GM12865 (cell line): ENCODE measurements at regions not wholly inside any gene's neighbourhood (a gene's known extent, or its start where the extent isn't known, plus 50 kb on each side); places are given as distances from the start of the nearest gene placed in this dataset.

Source experiments
- DNase-seq: peaks from one replicate; pipeline ENCODE4 v3.0.0; 2010; ENCODE audit warnings: low read depth
- H3K4me3 ChIP-seq: 2 replicates; pipeline ENCODE4 v1.5.1; 2011; ENCODE audit warnings: mild to moderate bottlenecking, low read depth, low read length, control low read depth
- TF ChIP-seq, protein P1 (sequence below): IDR thresholded peaks from 2 replicates; pipeline ENCODE4 v1.5.1; 2011; ENCODE audit warnings: low read length, control low read depth, low read depth, inconsistent platforms; ENCODE audit not compliant: insufficient read depth; ENCODE audit errors: missing control alignments

DNA sequence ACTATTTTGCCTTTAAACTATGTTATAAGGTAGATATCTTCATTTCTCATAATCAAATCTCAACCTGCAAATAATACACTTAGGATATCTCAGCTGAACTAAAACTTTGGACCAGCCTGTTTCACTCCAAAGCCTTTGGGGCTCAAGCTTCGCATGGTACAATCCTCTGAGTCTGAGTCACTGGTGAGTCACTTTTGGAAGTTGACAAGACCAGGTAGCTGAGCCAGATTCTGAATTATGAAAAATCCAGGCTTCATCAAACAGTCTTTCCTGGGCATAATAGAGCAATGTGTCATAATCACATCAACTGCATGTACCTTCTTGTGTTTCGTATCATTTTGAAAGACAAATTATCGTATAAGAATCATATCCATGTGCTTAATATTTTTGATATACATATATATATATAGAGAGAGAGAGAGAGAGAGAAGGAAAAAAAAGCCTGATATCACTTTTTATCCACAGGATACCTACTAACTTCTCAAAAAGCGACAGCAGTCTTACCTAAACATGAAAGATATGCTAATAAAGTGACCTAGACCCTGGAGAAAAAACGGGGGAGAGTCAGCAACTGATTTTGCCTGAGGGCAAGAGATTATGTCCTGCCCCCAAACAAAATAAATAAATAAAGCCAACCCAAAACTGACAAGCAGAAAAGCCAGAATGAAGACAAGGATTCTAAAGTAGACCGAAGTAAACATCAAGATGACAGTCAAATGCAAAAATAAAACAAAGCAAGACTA, 263.9 kb upstream of the TGFBR2 start:
- H3K4me3 ChIP-seq: no peak overlapping the region
- TF ChIP-seq, protein P1, sequence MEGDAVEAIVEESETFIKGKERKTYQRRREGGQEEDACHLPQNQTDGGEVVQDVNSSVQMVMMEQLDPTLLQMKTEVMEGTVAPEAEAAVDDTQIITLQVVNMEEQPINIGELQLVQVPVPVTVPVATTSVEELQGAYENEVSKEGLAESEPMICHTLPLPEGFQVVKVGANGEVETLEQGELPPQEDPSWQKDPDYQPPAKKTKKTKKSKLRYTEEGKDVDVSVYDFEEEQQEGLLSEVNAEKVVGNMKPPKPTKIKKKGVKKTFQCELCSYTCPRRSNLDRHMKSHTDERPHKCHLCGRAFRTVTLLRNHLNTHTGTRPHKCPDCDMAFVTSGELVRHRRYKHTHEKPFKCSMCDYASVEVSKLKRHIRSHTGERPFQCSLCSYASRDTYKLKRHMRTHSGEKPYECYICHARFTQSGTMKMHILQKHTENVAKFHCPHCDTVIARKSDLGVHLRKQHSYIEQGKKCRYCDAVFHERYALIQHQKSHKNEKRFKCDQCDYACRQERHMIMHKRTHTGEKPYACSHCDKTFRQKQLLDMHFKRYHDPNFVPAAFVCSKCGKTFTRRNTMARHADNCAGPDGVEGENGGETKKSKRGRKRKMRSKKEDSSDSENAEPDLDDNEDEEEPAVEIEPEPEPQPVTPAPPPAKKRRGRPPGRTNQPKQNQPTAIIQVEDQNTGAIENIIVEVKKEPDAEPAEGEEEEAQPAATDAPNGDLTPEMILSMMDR: no peak
- no peak for DNase-seq

- TF ChIP-seq, protein P1: no peak
- no peak for DNase-seq
- no peak overlapping the region for H3K4me3 ChIP-seq
Measured at GRCh38 chr3:30343067-30343831, 263.2 kb upstream of the TGFBR2 start.

DNA sequence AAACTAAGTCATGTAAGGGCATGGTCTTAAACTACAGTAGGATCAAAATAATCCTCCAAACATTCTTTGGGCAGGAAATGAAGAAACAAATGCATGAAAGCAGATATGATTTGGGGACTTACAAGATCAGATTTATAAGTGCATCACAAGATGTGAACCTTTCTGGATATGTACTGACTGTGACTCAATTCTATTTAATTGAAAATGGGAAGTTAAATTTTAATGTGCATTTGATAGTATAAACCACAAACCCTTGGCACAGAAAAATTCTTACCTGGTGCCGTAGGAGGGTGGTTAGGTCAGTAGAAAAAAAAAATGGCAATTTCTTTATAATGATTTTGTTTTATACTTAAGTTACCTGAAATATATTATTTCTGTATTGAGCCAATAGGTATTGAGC, 262.5 kb upstream of the TGFBR2 start:
- DNase-seq: no peak
- TF ChIP-seq, protein P1: no peak
- H3K4me3 ChIP-seq: no peak overlapping the region

DNA sequence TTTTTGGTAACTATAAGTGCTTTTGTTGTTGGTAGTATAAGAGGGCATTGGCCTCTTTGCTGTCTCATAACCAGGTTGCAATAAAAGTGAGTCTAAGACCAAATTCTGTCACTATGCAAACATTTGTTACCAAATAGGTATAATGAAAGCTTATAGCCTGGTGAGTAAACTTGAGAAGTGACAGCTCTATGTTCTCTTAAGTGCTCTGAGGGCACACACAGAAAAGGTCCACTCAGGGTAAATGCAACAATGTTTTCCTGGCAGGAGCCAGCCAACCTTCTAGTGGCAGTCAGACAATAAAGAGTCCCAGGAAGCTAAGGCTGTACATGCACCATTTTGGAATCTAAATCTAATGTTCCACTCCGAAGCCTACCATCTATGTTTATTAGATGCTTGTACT, 262.1 kb upstream of the TGFBR2 start:
- no peak for DNase-seq
- TF ChIP-seq, protein P1: no peak
- H3K4me3 ChIP-seq: no peak overlapping the region

DNA sequence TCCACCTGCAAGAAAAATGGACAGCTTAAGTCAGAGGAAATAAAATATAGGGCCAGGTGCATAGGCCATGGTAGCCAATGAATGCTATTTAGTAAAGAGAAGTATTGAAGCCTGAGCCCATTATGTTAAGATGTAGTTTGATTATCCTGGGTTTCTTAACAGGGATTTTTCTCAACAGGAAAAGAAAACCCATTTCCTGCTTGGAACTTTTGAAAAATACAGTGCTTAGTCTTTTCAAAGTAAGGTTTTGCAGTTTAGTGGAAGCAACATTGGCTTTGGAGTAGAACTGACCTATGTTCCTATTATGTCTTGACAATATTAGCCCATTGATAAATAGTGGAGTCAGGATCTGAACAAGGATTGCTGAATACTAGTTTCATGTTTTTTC, 259.5 kb upstream of the TGFBR2 start:
- DNase-seq: no peak
- TF ChIP-seq, protein P1: no peak
- H3K4me3 ChIP-seq: no peak overlapping the region

DNA sequence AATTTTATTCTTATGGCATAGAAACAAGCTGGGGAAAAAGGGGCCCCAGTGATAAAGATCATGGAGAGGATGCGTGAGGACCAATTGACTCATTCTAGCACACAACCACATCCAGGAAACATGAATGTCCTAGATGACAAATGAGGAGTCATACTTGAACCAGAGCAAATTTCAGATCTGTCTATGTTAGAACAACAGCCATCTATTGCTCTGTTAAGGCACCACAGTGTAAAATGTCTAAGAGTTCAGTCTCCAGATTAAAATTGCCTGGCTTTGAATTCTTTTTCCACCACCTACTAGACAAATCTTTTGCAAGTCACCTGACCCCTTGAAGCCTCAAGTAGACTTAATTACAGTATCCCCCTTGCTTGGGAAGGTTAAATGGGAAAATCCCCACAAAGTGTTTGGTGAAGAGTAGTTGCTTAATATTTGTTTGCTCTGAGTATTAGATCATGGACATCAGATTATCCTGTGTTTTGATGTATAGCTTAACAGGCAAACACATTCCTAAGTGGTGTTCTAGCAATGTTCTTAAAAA, 258.7 kb upstream of the TGFBR2 start:
- no peak overlapping the region for H3K4me3 ChIP-seq
- DNase-seq: peak; percentile 24
- TF ChIP-seq, protein P1: no peak
